GM18867 (cell line): ENCODE measurements at regions not wholly inside any gene's neighbourhood (a gene's known extent, or its start where the extent isn't known, plus 50 kb on each side); places are given as distances from the start of the nearest gene placed in this dataset.

Experiments
- ATAC-seq: cut with Tn5 transposase; IDR thresholded peaks from one replicate; pipeline ENCODE4 v1.9.1; 2021; ENCODE audit warnings: mild to moderate bottlenecking, moderate library complexity; ENCODE audit not compliant: unreplicated experiment

DNA sequence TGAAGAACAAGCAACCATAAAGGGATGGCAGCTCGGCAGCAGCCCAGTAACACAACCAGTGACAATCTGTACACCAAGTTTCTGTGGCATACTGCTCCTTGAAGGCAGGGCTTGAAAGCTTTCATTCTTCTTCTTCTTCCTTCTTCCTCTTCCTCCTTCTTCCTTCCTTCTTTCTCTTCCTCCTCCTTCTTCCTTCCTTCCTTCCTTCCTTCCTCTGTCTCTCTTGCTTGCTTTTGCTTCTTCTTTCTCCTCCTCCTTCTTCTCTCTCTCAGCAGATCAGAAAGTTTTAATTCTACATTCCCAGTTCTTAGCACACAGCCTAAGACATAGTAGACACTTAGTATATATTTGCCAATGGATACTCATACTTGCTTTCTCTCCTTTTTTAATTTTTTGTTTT lies 95.9 kb downstream of the GLUL start:
- ATAC-seq = no peak

DNA sequence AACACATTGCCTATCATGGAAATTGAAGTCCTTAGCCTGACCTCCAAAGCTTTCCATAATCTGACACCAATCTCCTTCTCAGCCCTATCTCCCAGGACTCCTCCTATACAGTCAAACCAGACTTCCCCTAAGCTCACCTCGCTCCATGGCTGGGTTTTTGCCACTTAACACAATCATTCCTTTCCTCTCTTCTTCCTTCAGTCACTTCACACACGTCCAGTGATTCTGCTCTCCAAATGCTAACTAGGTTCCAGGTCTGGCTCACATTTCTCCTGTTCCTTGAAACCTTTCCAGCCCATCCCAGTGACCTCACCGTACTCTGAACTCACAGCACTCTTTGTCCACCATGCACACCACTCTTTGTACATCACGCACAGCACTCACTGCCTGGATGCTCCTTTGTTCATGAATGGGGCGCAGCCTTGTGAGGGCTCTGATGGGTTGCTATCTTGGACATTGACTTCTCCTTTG lies 98.4 kb downstream of the GLUL start:
- no peak for ATAC-seq

- no peak for ATAC-seq
Measured at GRCh38 chr1:182292193-182292741, 99.3 kb downstream of the GLUL start.

- ATAC-seq = no peak
Measured at GRCh38 chr1:182291584-182292192, 99.9 kb downstream of the GLUL start.

GRCh38 chr1:182288749-182289604 lies 102.6 kb downstream of the GLUL start:
- ATAC-seq = no peak

DNA sequence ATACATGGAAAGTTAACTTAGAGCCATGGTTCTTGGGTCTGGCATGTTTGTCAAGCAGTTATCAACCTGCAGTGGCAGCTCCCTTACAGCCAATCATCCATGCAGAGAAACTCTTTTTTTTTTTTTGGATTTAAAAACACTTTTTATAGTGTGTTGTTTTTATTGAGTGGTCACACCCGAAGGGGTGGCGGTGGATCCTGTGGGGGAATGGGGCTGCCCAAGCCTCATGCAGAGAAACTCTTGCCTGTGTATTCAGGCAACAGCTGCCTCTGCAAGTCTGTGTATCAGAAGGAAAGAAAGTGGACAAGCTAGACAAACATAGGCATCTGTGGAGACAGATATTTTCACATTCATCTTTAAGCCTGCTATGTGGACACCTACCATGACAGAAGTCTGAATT lies 104.8 kb downstream of the GLUL start:
- ATAC-seq = no peak

DNA sequence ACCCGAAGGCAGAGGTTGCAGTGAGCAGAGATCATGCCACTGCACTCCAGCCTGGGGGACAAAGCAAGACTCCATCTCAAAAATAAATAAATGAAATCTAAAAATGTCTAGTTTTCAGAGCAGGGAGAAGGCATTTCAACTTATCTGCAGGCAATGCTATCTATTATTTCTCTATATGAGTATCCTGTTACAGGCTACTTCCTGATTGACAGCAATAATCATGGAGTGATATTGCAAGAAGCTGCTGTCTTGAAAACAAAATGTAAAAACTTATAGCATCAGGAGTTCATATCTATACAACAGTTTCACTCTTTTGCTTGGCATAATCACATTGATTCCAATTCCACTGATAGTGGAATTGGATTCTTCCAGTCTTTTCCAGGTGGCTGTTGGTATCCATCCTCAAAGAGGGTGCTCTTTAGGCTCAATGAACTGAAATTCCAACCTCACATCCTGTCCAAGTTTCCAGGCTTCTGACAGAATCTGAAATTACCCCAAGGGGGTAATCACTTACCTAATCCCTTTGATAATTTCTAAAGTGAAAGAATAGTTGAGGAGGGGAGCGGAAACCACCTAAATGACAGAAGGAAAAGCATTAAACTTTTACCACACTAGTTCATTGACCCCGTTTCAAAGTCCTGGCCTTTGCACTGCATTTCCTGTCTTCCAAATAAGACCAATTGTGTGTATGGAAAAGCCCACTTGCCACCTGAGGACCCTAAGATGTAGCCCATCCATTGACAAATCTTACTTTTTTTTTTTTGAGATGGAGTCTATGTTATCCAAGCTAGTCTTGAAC lies 107.6 kb downstream of the GLUL start:
- no peak for ATAC-seq

DNA sequence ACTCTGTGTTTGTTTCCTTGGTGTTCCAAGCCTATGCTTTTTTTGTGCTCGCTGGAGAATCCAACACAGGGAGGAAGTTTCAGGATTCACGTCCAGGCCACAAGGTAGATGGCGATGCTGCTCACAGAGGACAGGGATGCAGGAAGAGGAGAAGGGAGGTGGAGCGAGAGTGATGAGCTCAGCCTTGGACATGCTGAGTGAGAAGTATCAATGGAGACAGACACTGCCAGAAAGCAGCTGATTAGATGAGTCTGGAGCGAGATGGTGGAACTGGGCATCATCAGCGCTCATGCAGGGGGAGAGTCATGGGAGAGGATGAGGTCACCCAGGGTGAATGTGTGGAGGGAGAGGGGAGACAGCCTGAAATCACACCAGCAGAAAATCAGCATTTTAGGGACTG lies 110.0 kb downstream of the GLUL start:
- ATAC-seq = no peak

GRCh38 chr1:182280504-182280900 lies 111.1 kb downstream of the GLUL start:
- no peak for ATAC-seq

- no peak for ATAC-seq
Measured at GRCh38 chr1:182279724-182280503, 111.7 kb downstream of the GLUL start.

DNA sequence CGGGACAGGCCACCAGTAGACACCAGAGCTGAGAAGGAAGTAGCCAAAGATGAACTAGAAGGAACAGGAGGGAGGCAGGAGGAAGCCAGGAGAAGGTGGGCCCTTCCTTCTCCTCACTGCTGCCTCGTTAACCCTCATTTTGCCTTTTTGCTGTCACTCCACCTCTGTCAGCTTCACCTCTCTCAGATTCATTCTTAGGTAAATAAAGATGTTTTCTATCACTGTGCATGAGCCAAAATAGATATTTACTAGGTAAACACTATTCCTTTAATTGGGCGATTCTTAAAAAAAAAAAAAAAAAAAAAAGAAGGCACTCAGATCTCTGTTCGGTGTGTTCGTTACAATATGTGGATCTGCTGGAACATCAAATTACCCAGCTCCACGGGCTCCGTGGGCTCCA lies 112.3 kb downstream of the GLUL start:
- no peak for ATAC-seq

- no peak for ATAC-seq
Measured at GRCh38 chr1:182278144-182279054, 113.2 kb downstream of the GLUL start.

- no peak for ATAC-seq
Measured at GRCh38 chr1:182275271-182275670, 116.3 kb downstream of the GLUL start.

GRCh38 chr1:182274618-182275017 lies 117.0 kb downstream of the GLUL start:
- no peak for ATAC-seq

DNA sequence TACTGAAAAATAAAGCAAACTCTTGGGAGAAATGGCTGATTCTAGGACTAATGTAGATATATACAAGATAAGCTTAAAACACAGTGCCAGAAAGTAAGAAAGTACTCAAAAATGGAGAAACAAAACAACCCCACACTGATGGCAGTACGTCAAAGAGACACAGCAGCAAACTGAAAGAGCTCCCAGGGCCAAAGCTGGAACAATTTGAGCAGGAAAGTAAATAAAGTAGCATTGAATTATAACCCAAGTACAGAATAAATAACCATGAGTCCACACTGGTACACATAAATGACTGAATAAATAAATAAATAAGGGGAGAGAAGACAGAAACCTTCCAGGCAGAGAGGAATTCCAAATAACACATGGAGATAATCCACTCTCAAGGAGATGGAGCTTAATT lies 120.9 kb downstream of the GLUL start:
- no peak for ATAC-seq

GRCh38 chr1:182269097-182269496 lies 122.5 kb downstream of the GLUL start:
- ATAC-seq = no peak

- ATAC-seq = no peak
Measured at GRCh38 chr1:182268669-182269068, 122.9 kb downstream of the GLUL start.

- ATAC-seq = no peak
Measured at GRCh38 chr1:182264185-182264584, 127.4 kb downstream of the GLUL start.

DNA sequence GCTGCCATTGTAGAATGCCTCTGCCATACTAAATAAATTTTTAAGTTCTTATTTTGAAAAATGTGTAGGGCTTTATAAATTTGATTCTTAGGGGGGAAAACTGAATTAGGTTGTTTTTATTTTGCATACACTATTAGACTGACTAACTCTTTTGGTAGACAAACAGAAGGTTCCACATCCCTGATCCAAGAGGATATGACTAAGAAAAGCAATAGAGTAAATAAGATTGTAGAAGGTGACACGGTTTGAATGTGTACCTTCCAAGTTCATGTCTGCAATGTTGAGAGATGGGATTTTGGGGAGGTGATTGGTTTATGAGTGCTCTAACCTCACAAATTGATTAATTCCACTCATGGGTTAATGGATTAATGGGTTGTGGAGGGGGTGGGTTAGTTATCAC lies 127.9 kb downstream of the GLUL start:
- ATAC-seq = no peak

- no peak for ATAC-seq
Measured at GRCh38 chr1:182262425-182262824, 129.2 kb downstream of the GLUL start.
